H1 (cell line): ENCODE measurements at regions not wholly inside any gene's neighbourhood (a gene's known extent, or its start where the extent isn't known, plus 50 kb on each side); places are given as distances from the start of the nearest gene placed in this dataset.
"Not testable (repeated sequence)": the region's sequence is repeated elsewhere in the genome, so short reads cannot be mapped to it uniquely, and the experiment has no call there.

Experiments
- CTCF ChIA-PET: fragments of 300-600 bp; sonication (Branson Sonifier 250); formaldehyde crosslinking; loops from one replicate; lab custom pipeline; 2021; ENCODE audit not compliant: partially characterized antibody; lab: Charles Lee
- POLR2A ChIA-PET: fragments of 300-600 bp; sonication (Branson Sonifier 250); formaldehyde crosslinking; loops from one replicate; lab custom pipeline; 2021; ENCODE audit warnings: inconsistent platforms; ENCODE audit not compliant: partially characterized antibody; lab: Charles Lee
- DNase-seq, 2 experiments: peaks; one replicate each; pipeline versions ENCODE4 v3.0.0 to v3.0.0-alpha.2; 2010 to 2022; ENCODE audit warnings: low spot score in 2 of 2, low read depth in 1 of 2, mixed read lengths in 1 of 2
- FAIRE-seq: peaks from 2 replicates; lab custom pipeline; 2011; peaks lifted over from hg19 to GRCh38; lab: Jason Lieb, UNC
- H2AFZ ChIP-seq: 2 replicates; pipeline ENCODE4 v1.8.1; 2012; ENCODE audit warnings: low read length, inconsistent platforms
- H2AK5ac ChIP-seq: 2 replicates; pipeline ENCODE4 v1.6.1; 2013; ENCODE audit warnings: low read depth, low read length
- H2BK120ac ChIP-seq: replicated peaks from 2 replicates; pipeline ENCODE3; 2013; ENCODE audit warnings: low read depth, low read length, inconsistent platforms
- H2BK12ac ChIP-seq: 2 replicates; pipeline ENCODE4 v1.6.1; 2013; ENCODE audit warnings: low read depth, low read length
- H2BK15ac ChIP-seq: 2 replicates; pipeline ENCODE4 v1.6.1; 2013; ENCODE audit warnings: low read length
- H2BK20ac ChIP-seq: 2 replicates; pipeline ENCODE4 v1.6.1; 2013; ENCODE audit warnings: low read length
- H2BK5ac ChIP-seq: 2 replicates; pipeline ENCODE4 v1.6.1; 2013; ENCODE audit warnings: low read depth, low read length
- H3K14ac ChIP-seq: 2 replicates; pipeline ENCODE4 v1.6.1; 2013; ENCODE audit warnings: inconsistent platforms; ENCODE audit not compliant: insufficient read length
- H3K18ac ChIP-seq: 2 replicates; pipeline ENCODE4 v1.6.1; 2013; ENCODE audit warnings: low read length; ENCODE audit errors: extremely low read depth
- H3K23ac ChIP-seq: 2 replicates; pipeline ENCODE4 v1.6.1; 2013; ENCODE audit warnings: inconsistent platforms; ENCODE audit not compliant: insufficient read length
- H3K23me2 ChIP-seq: 2 replicates; pipeline ENCODE4 v1.6.1; 2013; ENCODE audit warnings: low read depth, low read length
- H3K27ac ChIP-seq: 2 replicates; pipeline ENCODE4 v1.6.1; 2011; ENCODE audit warnings: low read depth, low read length, inconsistent platforms
- H3K27me3 ChIP-seq, 4 experiments: replicated peaks in 1 of 4; 1 replicate in 1 of 4; 2 replicates in 3 of 4; pipeline versions ENCODE4 v1.6.1 to v1.8.1; 2011 to 2013; ENCODE audit warnings: low read length in 3 of 4, mild to moderate bottlenecking in 3 of 4, inconsistent platforms in 2 of 4, mixed read lengths in 2 of 4, moderate library complexity in 1 of 4; ENCODE audit not compliant: control insufficient read depth in 3 of 4, insufficient read depth in 3 of 4; ENCODE audit errors: extremely low read depth in 1 of 4
- H3K36me3 ChIP-seq, 4 experiments: 2 replicates each; pipeline versions ENCODE4 v1.6.1 to v1.8.1; 2011 to 2013; ENCODE audit warnings: mild to moderate bottlenecking in 4 of 4, low read length in 3 of 4, moderate library complexity in 2 of 4, control low read depth in 1 of 4, inconsistent platforms in 1 of 4; ENCODE audit not compliant: insufficient read depth in 4 of 4, control insufficient read depth in 2 of 4
- H3K4ac ChIP-seq: replicated peaks from 2 replicates; pipeline ENCODE3; 2013; ENCODE audit warnings: low read length, low read depth, mixed read lengths, inconsistent platforms; ENCODE audit not compliant: insufficient read length
- H3K4me1 ChIP-seq, 4 experiments: replicated peaks in 1 of 4; 1 replicate in 1 of 4; 2 replicates in 3 of 4; pipeline versions ENCODE4 v1.6.1 to v1.8.1; 2011 to 2013; ENCODE audit warnings: low read length in 3 of 4, inconsistent platforms in 2 of 4, mixed read lengths in 1 of 4; ENCODE audit not compliant: insufficient read depth in 4 of 4, control insufficient read depth in 3 of 4
- H3K4me2 ChIP-seq, 2 experiments: 2 replicates each; pipeline versions ENCODE4 v1.6.1 to v1.8.1; 2011 to 2013; ENCODE audit warnings: low read depth in 2 of 2, low read length in 2 of 2, control low read depth in 1 of 2, inconsistent platforms in 1 of 2, mild to moderate bottlenecking in 1 of 2; ENCODE audit not compliant: insufficient read depth in 1 of 2
- H3K4me3 ChIP-seq, 4 experiments: fragments of 200-600, 300-600 bp in 1 of 4; sonication (generic), shearing (Covaris generic), sonication (Bioruptor Twin) in 1 of 4; 2 replicates each; pipeline versions ENCODE4 v1.5.1 to v1.8.1; 2011 to 2016; ENCODE audit warnings: low read length in 4 of 4, low read depth in 3 of 4, control low read depth in 2 of 4, inconsistent platforms in 2 of 4, mild to moderate bottlenecking in 2 of 4, mixed read lengths in 1 of 4, moderate library complexity in 1 of 4; ENCODE audit not compliant: insufficient read depth in 2 of 4; ENCODE audit errors: extremely low read depth in 1 of 4
- H3K56ac ChIP-seq: replicated peaks from 2 replicates; pipeline ENCODE3; 2013; ENCODE audit warnings: low read depth, mild to moderate bottlenecking, mixed read lengths, low read length, inconsistent platforms; ENCODE audit not compliant: insufficient read length
- H3K79me1 ChIP-seq: 2 replicates; pipeline ENCODE4 v1.6.1; 2013; ENCODE audit warnings: low read depth, low read length, control low read depth
- H3K79me2 ChIP-seq, 2 experiments: 2 replicates each; pipeline versions ENCODE4 v1.6.1 to v1.8.1; 2012 to 2013; ENCODE audit warnings: low read length in 2 of 2, mild to moderate bottlenecking in 2 of 2, inconsistent platforms in 1 of 2; ENCODE audit not compliant: insufficient read depth in 2 of 2, control insufficient read depth in 1 of 2
- H3K9ac ChIP-seq, 4 experiments: replicated peaks in 1 of 4; 1 replicate in 1 of 4; 2 replicates in 3 of 4; pipeline versions ENCODE4 v1.6.1 to v1.8.1; 2011 to 2013; ENCODE audit warnings: low read depth in 3 of 4, low read length in 3 of 4, control low read depth in 2 of 4, mild to moderate bottlenecking in 2 of 4, moderate library complexity in 2 of 4, inconsistent platforms in 1 of 4; ENCODE audit errors: extremely low read depth in 1 of 4
- H3K9me3 ChIP-seq, 2 experiments: 2 replicates each; pipeline versions ENCODE4 v1.6.1 to v1.8.1; 2012 to 2013; ENCODE audit warnings: mild to moderate bottlenecking in 2 of 2, moderate library complexity in 2 of 2, control low read depth in 1 of 2, inconsistent platforms in 1 of 2, low read depth in 1 of 2, low read length in 1 of 2, mixed read lengths in 1 of 2; ENCODE audit not compliant: insufficient read depth in 2 of 2
- H4K20me1 ChIP-seq, 2 experiments: replicated peaks in 1 of 2; 2 replicates each; pipeline versions ENCODE3 to v1.8.1; 2011 to 2013; ENCODE audit warnings: inconsistent platforms in 2 of 2, low read length in 2 of 2, mild to moderate bottlenecking in 1 of 2; ENCODE audit not compliant: insufficient read depth in 2 of 2, control insufficient read depth in 1 of 2
- H4K5ac ChIP-seq: 2 replicates; pipeline ENCODE4 v1.6.1; 2013; ENCODE audit warnings: low read length, low read depth, mixed read lengths, inconsistent platforms; ENCODE audit not compliant: insufficient read length
- H4K8ac ChIP-seq: 2 replicates; pipeline ENCODE4 v1.8.0; 2013; ENCODE audit warnings: mild to moderate bottlenecking, moderate library complexity, low read length, inconsistent platforms; ENCODE audit not compliant: insufficient read depth; ENCODE audit errors: extremely low read depth
- H4K91ac ChIP-seq: replicated peaks from 2 replicates; pipeline ENCODE3; 2013; ENCODE audit warnings: low read length, mixed read lengths, inconsistent platforms; ENCODE audit not compliant: insufficient read length
- WGBS, 2 experiments: shearing (Covaris generic) in 1 of 2; methylation state at CpG; one replicate each; pipeline versions ENCODE4 v1.1.6 to v1.1.7; 2013 to 2015; ENCODE audit warnings: low lambda C conversion rate in 2 of 2, mixed read lengths in 2 of 2, inconsistent platforms in 1 of 2, low coverage in 1 of 2, missing lambda C conversion rate in 1 of 2; ENCODE audit not compliant: insufficient replicate concordance in 2 of 2, insufficient coverage in 1 of 2, insufficient read length in 1 of 2; ENCODE audit errors: extremely low coverage in 1 of 2, missing lambda C conversion rate in 1 of 2; 5-methylcytosine and 5-hydroxymethylcytosine counted together

DNA sequence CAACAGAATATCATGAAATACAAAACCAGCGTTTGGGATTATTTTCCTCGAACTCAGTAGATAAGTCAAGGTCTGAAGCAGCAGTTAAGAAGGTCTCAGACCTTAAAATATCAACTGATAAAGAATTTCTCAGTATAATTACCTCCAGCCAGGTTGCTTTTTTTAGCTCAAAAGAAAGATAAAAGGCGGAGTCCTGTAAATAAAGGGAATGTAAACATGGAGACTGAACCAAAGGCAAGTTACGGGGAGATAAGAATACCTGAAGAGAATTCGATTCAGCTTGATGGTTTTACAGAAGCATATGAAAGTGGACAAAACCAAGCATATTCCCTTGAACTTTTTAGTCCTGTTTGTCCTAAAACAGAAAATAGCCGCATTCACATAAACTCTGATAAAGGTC is 73.1 kb downstream of the SYT15B start:
- not testable (repeated sequence) for DNase-seq

GRCh38 chr10:47683826-47684475 is 79.4 kb downstream of the SYT15B start:
- H3K18ac ChIP-seq, CTCF ChIA-PET, H2BK5ac ChIP-seq, H2BK15ac ChIP-seq, H3K4me2 ChIP-seq, H3K9me3 ChIP-seq, DNase-seq, H3K27ac ChIP-seq, H3K9ac ChIP-seq, H2BK20ac ChIP-seq, H2AFZ ChIP-seq, H2BK120ac ChIP-seq, H3K4me1 ChIP-seq, H3K36me3 ChIP-seq, FAIRE-seq, H3K27me3 ChIP-seq, H4K20me1 ChIP-seq, H4K91ac ChIP-seq, H4K8ac ChIP-seq, POLR2A ChIA-PET, H3K79me2 ChIP-seq, H4K5ac ChIP-seq, H3K79me1 ChIP-seq, H2BK12ac ChIP-seq, H3K14ac ChIP-seq, H2AK5ac ChIP-seq, H3K23ac ChIP-seq, H3K4me3 ChIP-seq, H3K4ac ChIP-seq, H3K56ac ChIP-seq, H3K23me2 ChIP-seq: not testable (repeated sequence)
- no CpG with 5 or more reads among the region's 3 CpGs for WGBS, 2 experiments

More for the DNA sequence above, 73.1 kb downstream of the SYT15B start:
- H3K23me2 ChIP-seq, H2BK5ac ChIP-seq, H3K36me3 ChIP-seq, POLR2A ChIA-PET, H3K9ac ChIP-seq, H4K8ac ChIP-seq, H4K20me1 ChIP-seq, H3K4me3 ChIP-seq, H3K4me1 ChIP-seq, H4K5ac ChIP-seq, H2AFZ ChIP-seq, H2BK15ac ChIP-seq, H3K79me1 ChIP-seq, H3K4me2 ChIP-seq, H4K91ac ChIP-seq, H2AK5ac ChIP-seq, H2BK20ac ChIP-seq, H2BK120ac ChIP-seq, H2BK12ac ChIP-seq, H3K27me3 ChIP-seq, H3K14ac ChIP-seq, FAIRE-seq, H3K23ac ChIP-seq, H3K4ac ChIP-seq, H3K56ac ChIP-seq, H3K18ac ChIP-seq, H3K27ac ChIP-seq, CTCF ChIA-PET, H3K9me3 ChIP-seq, H3K79me2 ChIP-seq: not testable (repeated sequence)
- WGBS, 2 experiments, result 86% methylated on average over 2 of the region's 6 CpGs; no CpG with 5 or more reads in 1 of the 2 experiments
